ENCODE measurements at regions not wholly inside any gene's neighbourhood (a gene's known extent, or its start where the extent isn't known, plus 50 kb on each side); places are given as distances from the start of the nearest gene placed in this dataset.
"Not testable (repeated sequence)": the region's sequence is repeated elsewhere in the genome, so short reads cannot be mapped to it uniquely, and the experiment has no call there.

- no peak for DNase-seq (ENCODE audit: low read depth)
These were observed 109.5 kb downstream of the SINHCAF start for GRCh38 chr12:31216479-31216878.

GRCh38 chr12:31217356-31218130 lies 108.4 kb downstream of the SINHCAF start:
- DNase-seq (ENCODE audit: low read depth): no peak

- DNase-seq (ENCODE audit: low read depth): no peak
These were observed 107.5 kb downstream of the SINHCAF start for GRCh38 chr12:31218203-31219025.

- DNase-seq (ENCODE audit: low read depth): no peak
These were observed 106.4 kb downstream of the SINHCAF start for GRCh38 chr12:31219521-31219920.

GRCh38 chr12:31220061-31220460 lies 105.9 kb downstream of the SINHCAF start:
- no peak for DNase-seq (ENCODE audit: low read depth)

GRCh38 chr12:31220633-31221550 lies 105.1 kb downstream of the SINHCAF start:
- DNase-seq (ENCODE audit: low read depth): peak; percentile 14

GRCh38 chr12:31221551-31221945 lies 104.4 kb downstream of the SINHCAF start:
- no peak for DNase-seq (ENCODE audit: low read depth)

GRCh38 chr12:31222620-31223222 lies 103.2 kb downstream of the SINHCAF start:
- DNase-seq (ENCODE audit: low read depth): no peak

- not testable (repeated sequence) for DNase-seq (ENCODE audit: low read depth)
These were observed 102.3 kb downstream of the SINHCAF start for GRCh38 chr12:31223640-31224039.

GRCh38 chr12:31224768-31225448 lies 101.0 kb downstream of the SINHCAF start:
- no peak for DNase-seq (ENCODE audit: low read depth)

- DNase-seq (ENCODE audit: low read depth): no peak
These were observed 100.1 kb downstream of the SINHCAF start for GRCh38 chr12:31225656-31226535.

GRCh38 chr12:31226639-31227038 lies 99.3 kb downstream of the SINHCAF start:
- no peak for DNase-seq (ENCODE audit: low read depth)

- DNase-seq (ENCODE audit: low read depth): no peak
These were observed 98.5 kb downstream of the SINHCAF start for GRCh38 chr12:31227401-31227981.

GRCh38 chr12:31228811-31229792 lies 96.8 kb downstream of the SINHCAF start:
- no peak for DNase-seq (ENCODE audit: low read depth)

- no peak for DNase-seq (ENCODE audit: low read depth)
These were observed 95.9 kb downstream of the SINHCAF start for GRCh38 chr12:31230004-31230403.
